ENCODE measurements at regions not wholly inside any gene's neighbourhood (a gene's known extent, or its start where the extent isn't known, plus 50 kb on each side); places are given as distances from the start of the nearest gene placed in this dataset.

DNA sequence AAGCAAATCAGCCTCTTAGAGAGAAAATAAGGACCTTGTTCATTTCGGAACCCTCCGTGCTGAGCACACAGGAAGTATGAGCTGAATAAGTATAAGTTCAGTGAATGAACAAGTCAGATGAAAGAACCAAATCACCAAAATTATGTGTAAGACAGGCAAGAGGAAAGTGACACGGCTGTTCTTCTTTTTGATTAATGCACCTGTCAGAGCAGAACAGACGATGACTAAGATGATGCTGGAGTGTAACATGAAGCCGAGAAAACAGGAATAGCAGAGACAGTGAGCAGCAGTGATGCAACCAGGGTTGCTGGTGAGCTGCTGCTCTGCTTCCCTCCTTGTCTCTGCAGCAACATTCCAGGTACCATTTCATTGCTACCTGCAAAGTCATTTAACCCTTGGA, 861.1 kb downstream of the GALC start:
- TF ChIP-seq CTCF (conservative IDR thresholded peaks at IDR 0.05; ENCODE audit: low read depth, low read length) (no peak), EZH2 (IDR thresholded peaks at IDR 0.05; ENCODE audit: borderline replicate concordance, low read depth, low read length, poor library complexity, severe bottlenecking) (no peak)
